GM18870 (cell line): ENCODE measurements at regions not wholly inside any gene's neighbourhood (a gene's known extent, or its start where the extent isn't known, plus 50 kb on each side); places are given as distances from the start of the nearest gene placed in this dataset.
"Not testable (repeated sequence)": the region's sequence is repeated elsewhere in the genome, so short reads cannot be mapped to it uniquely, and the experiment has no call there.

Experiments used
- ATAC-seq: cut with Tn5 transposase; IDR thresholded peaks from one replicate; pipeline ENCODE4 v1.9.1; 2021; ENCODE audit warnings: moderate library complexity; ENCODE audit not compliant: unreplicated experiment

DNA sequence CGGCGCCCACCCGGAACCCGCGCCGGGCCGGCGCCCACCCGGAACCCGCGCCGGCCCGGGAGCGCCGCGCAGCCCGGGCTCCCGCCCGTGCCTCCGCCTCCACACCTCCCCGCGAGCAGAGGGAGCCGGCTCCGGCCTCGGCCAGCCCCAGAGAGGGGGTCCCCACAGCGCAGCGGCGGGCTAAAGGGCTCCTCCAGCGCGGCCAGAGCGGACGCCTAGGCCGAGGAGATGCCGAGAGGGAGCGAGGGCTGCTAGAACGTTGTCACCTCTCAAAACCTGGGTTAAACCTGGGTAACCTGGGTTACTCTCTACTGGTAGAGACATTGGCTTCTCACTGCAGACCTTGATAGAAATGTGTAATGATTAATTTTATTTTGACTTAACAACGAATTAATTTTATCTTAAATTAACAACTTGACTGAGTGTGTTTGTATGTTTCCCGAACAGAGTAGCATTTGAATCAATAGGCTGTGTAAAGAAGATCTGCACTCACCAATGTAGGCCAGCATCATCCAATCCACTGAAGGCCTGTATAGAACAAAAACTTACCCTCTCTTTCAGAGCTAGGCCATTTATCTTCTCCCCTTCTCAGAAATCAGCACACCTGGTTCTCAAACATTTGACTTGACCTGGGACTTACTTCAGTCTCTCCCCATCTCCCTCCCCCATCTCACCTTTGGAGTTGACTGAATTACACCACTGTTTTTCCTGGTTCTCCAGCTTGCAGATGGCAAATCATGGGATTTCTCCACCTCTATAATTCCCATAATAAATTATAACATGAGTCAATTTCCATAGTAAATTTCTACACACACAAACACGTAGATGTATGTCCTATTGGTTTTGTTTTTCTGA lies 242.7 kb downstream of the ASXL3 start:
- ATAC-seq, result no peak

DNA sequence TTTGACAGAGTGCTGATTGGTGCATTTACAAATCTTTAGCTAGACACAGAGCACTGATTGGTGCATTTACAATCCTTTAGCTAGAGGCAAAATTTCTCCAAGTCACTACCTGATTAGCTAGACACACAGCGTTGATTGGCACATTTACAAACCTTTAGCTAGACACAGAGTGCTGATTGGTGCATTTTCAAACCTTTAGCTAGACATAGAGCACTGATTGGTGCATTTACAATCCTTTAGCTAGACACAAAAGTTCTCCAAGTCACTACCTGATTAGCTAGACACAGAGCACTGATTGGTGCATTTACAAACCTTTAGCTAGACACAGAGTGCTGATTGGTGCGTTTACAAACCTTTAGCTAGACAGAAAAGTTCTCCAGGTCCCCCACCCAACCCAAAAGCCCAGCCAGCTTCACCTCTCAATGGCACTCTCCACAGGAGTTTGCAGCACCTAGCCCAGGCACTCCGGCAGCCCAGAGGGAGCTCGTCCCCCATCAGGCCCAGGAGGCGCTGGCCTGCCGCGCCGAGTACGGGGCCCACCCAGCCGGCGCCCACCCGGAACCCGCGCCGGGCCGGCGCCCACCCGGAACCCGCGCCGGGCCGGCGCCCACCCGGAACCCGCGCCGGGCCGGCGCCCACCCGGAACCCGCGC lies 241.8 kb downstream of the ASXL3 start:
- not testable (repeated sequence) for ATAC-seq

DNA sequence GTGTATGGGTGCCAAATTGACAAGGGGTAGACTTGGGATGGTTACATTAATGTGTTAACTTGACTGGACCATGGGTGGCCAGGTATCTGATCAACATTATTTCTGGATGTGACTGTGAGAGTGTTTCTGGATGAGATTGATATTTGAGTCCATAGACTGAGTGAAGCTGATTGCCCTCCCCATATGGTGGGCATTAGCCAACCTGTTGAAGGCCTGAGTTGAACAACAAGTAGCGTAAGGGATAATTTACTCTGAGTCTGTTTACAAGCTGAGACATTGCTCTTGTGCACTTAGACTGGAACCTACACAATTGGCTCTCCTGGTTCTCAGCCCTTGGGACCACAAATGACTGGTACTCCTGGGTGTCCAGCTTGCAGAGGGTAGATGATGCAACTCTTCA lies 240.1 kb downstream of the ASXL3 start:
- ATAC-seq, result no peak

DNA sequence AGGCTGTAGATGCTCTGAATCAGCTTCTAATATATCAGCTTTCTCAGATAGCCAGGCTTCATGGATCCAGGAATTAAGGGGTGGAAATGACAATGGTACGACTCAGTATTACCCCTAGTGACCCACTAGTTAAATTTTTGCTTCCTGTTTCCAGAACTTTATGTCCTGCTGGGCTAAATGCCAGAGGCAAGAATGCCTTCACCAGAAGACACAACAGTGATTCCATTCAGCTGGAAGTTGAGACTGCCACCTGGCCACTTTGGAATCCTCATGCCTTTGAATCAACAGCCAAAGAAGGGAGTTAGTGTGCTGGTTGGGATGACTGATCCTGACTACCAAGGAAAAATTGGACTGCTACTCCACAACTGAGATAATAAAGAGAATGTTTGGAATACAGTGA lies 239.1 kb downstream of the ASXL3 start:
- ATAC-seq, result no peak

DNA sequence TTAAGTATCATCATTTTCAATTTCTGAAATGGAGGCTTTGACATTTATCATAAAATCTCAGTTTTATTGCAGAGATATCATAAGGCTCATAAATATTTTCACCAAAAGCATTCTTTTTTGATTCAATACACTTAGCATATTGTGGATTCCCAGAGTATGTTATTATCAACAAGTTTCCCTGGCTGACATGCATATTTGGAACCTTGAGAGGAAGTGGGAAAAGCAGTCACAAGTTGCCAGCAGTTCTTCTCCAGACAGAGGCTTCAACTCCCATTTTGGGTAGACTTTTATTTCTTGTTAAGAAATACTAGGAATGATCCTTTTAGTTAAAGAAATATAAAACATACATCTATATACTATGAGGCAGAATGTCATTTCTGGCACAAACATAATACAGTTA lies 236.5 kb downstream of the ASXL3 start:
- no peak for ATAC-seq

DNA sequence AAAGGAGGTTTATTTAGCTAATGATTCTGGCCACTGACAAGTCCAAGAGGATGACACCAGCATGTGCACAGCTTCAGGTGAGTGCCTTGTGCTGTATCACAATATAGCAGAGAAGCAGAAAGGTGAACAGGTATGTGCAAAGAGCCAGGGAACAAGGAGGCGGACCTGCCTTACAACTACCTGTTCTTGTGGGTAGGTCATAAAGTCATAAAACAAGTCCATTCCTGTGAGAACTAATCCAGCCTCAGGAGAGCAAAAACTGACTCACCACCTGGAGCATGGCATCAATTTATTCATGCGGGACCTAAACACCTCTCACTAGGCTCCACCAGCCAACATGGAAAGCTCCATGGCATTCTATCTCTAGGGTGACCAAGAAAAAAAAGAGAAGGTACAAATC lies 234.2 kb downstream of the ASXL3 start:
- ATAC-seq, result no peak

DNA sequence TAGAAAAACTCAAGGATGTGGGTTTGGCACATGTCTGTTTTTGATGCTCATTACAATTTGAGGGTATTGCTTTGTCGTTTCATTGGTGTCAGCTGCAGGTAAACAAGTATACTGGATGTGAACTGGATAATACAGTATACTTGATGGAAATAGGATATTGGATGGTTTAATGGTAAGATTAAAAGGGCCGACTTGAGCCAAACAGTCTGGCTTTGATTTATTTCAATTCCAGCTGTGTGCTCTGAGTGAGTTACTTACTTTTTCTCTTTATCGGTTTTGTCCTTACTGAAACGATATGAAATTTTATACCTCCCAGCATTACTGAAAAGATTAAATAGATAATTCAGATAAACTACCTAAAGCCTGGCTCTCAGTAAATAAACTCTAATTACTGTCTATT lies 227.6 kb downstream of the ASXL3 start:
- no peak for ATAC-seq

DNA sequence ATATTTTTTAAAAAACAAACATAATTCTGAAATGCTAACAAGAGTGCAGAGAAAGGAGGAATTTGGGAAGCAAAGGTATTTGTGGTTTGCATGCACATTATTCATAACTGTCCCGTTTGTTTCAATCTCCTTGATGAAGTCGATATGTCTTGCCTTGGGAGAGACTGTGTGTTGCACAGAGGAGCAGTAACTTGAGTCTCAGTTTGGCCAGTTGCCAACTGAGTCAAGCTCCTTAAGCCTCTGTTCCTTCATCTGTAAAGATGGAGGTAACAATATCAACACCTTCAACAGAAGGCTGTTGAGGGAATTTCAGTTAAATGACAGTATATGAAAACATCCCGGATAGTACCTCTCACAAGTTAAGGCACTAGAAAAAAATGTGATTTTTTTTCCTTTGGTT lies 226.2 kb downstream of the ASXL3 start:
- ATAC-seq, result no peak

DNA sequence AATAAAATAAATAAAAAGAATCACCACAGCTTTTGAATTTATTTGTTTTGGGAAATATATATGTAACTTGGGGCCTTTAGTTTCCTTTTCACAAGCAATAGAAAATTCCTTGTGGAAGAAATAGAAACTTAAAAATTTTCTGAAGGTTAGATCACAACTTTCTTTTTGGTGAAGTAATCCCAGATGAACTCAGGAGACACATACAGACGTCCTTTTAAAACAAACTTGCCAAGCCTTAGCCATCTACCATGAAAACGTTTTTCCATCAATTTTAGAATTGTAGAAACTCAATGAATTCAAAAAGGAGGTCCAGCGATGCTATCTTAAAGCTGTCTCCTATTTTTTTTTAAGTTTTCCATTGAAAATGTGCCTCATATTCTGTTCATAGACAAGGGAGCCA lies 225.6 kb downstream of the ASXL3 start:
- no peak for ATAC-seq

DNA sequence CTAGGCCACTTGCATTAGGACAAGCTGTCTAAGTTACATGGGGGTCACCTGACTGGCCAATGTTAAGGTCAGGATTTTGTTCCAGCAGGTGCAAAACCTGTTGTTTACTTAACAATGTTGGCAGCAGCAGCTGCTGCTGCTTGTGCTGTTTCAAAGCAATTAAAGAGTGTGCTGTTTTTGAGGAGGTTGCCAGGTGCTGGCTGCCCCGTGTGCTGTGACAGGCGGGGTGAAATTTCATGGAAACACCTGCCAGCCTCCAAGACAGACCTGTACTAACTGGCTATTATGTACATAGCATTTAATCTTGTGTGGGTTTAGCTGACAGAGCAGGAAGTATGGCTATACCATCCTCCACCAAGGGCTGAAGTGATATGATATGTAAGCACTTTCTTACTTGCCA lies 224.9 kb downstream of the ASXL3 start:
- ATAC-seq, result no peak
